ENCODE measurements at regions not wholly inside any gene's neighbourhood (a gene's known extent, or its start where the extent isn't known, plus 50 kb on each side); places are given as distances from the start of the nearest gene placed in this dataset.
"Not testable (repeated sequence)": the region's sequence is repeated elsewhere in the genome, so short reads cannot be mapped to it uniquely, and the experiment has no call there.

GRCh38 chr13:54536112-54536511 is 1507.5 kb downstream of the OLFM4 start:
- POLR2A ChIA-PET: no interaction called here
- H3K36me3 Mint-ChIP-seq: no peaks in the 10 kb centered on the region

GRCh38 chr13:54563286-54563685 is 1534.7 kb downstream of the OLFM4 start:
- H3K27ac Mint-ChIP-seq: no peak overlapping the region
- Histone ChIP-seq H3K4me3 (ENCODE audit: low read length) (no peak overlapping the region), H3K27me3 (ENCODE audit: insufficient read depth, low read length, poor library complexity, severe bottlenecking) (no peaks in the 10 kb centered on the region), H3K36me3 (ENCODE audit: insufficient read depth, low read length) (no peaks in the 10 kb centered on the region), H3K27ac (ENCODE audit: low read depth, low read length) (no peak overlapping the region), H3K4me1 (ENCODE audit: insufficient read depth, low read length) (no peaks in the 10 kb centered on the region), H3K9me3 (ENCODE audit: low read length) (no peaks in the 10 kb centered on the region)
- DNase-seq: no peak
- H3K36me3 Mint-ChIP-seq: no peaks in the 10 kb centered on the region
- POLR2A ChIA-PET: no interaction called here
- CTCF ChIA-PET: no interaction called here
- peaks cover 4 to 20% (median 8%) of the 10 kb centered on the region in 5 donors for H3K9me3 Mint-ChIP-seq
- H3K4me3 Mint-ChIP-seq: no peak overlapping the region
- no peaks in the 10 kb centered on the region for H3K27me3 Mint-ChIP-seq
- H3K4me1 Mint-ChIP-seq: no peaks in the 10 kb centered on the region

More at GRCh38 chr13:54536112-54536511, 1507.5 kb downstream of the OLFM4 start:
- Mint-ChIP-seq H3K27ac (no peak overlapping the region), H3K4me1 (no peaks in the 10 kb centered on the region), H3K9me3 (peaks cover 1 to 30% (median 8%) of the 10 kb centered on the region in 5 donors), H3K27me3 (no peaks in the 10 kb centered on the region), H3K4me3 (no peak overlapping the region)
- Histone ChIP-seq H3K36me3 (ENCODE audit: insufficient read depth, low read length) (no peaks in the 10 kb centered on the region), H3K27me3 (ENCODE audit: insufficient read depth, low read length, poor library complexity, severe bottlenecking) (no peaks in the 10 kb centered on the region), H3K4me1 (ENCODE audit: insufficient read depth, low read length) (no peaks in the 10 kb centered on the region), H3K27ac (ENCODE audit: low read depth, low read length) (no peak overlapping the region), H3K9me3 (ENCODE audit: low read length) (no peaks in the 10 kb centered on the region), H3K4me3 (ENCODE audit: low read length) (no peak overlapping the region)
- CTCF ChIA-PET: no interaction called here
- no peak for DNase-seq

GRCh38 chr13:54572037-54572436 is 1543.4 kb downstream of the OLFM4 start:
- H3K9me3 Mint-ChIP-seq: peaks cover 10 to 46% (median 14%) of the 10 kb centered on the region in 5 donors
- not testable (repeated sequence) for H3K4me3 Mint-ChIP-seq; H3K9me3 ChIP-seq (ENCODE audit: low read length)

GRCh38 chr13:54573186-54573585 is 1544.6 kb downstream of the OLFM4 start:
- Mint-ChIP-seq H3K4me3 (no peak overlapping the region), H3K4me1 (no peaks in the 10 kb centered on the region), H3K27ac (no peak overlapping the region), H3K9me3 (peaks cover 14 to 40% (median 16%) of the 10 kb centered on the region in 5 donors), H3K36me3 (no peaks in the 10 kb centered on the region), H3K27me3 (no peaks in the 10 kb centered on the region)
- Histone ChIP-seq H3K27ac (ENCODE audit: low read depth, low read length) (no peak overlapping the region), H3K36me3 (ENCODE audit: insufficient read depth, low read length) (no peaks in the 10 kb centered on the region), H3K9me3 (ENCODE audit: low read length) (no peaks in the 10 kb centered on the region), H3K27me3 (ENCODE audit: insufficient read depth, low read length, poor library complexity, severe bottlenecking) (no peaks in the 10 kb centered on the region), H3K4me3 (ENCODE audit: low read length) (no peak overlapping the region), H3K4me1 (ENCODE audit: insufficient read depth, low read length) (no peaks in the 10 kb centered on the region)
- CTCF ChIA-PET: no interaction called here
- POLR2A ChIA-PET: no interaction called here
- DNase-seq: no peak

More at GRCh38 chr13:54572037-54572436, 1543.4 kb downstream of the OLFM4 start:
- POLR2A ChIA-PET; H3K36me3 ChIP-seq (ENCODE audit: insufficient read depth, low read length); H3K27ac Mint-ChIP-seq; H3K27me3 ChIP-seq (ENCODE audit: insufficient read depth, low read length, poor library complexity, severe bottlenecking); CTCF ChIA-PET; H3K36me3 Mint-ChIP-seq; DNase-seq; H3K4me1 ChIP-seq (ENCODE audit: insufficient read depth, low read length); H3K27ac ChIP-seq (ENCODE audit: low read depth, low read length); H3K27me3 Mint-ChIP-seq; H3K4me3 ChIP-seq (ENCODE audit: low read length); H3K4me1 Mint-ChIP-seq: not testable (repeated sequence)

- Histone ChIP-seq H3K4me1 (ENCODE audit: insufficient read depth, low read length) (no peaks in the 10 kb centered on the region), H3K27me3 (ENCODE audit: insufficient read depth, low read length, poor library complexity, severe bottlenecking) (no peaks in the 10 kb centered on the region), H3K9me3 (ENCODE audit: low read length) (no peaks in the 10 kb centered on the region), H3K36me3 (ENCODE audit: insufficient read depth, low read length) (no peaks in the 10 kb centered on the region), H3K27ac (ENCODE audit: low read depth, low read length) (no peak overlapping the region), H3K4me3 (ENCODE audit: low read length) (no peak overlapping the region)
- no peak overlapping the region for H3K27ac Mint-ChIP-seq
- H3K4me3 Mint-ChIP-seq: no peak overlapping the region
- peaks cover 13 to 27% (median 14%) of the 10 kb centered on the region in 5 donors for H3K9me3 Mint-ChIP-seq
- no peaks in the 10 kb centered on the region for H3K27me3 Mint-ChIP-seq
- no peak for DNase-seq
- no peaks in the 10 kb centered on the region for H3K4me1 Mint-ChIP-seq
- no peaks in the 10 kb centered on the region for H3K36me3 Mint-ChIP-seq
- ChIA-PET POLR2A (no interaction called here), CTCF (no interaction called here)
Observed at GRCh38 chr13:54574791-54575190, 1546.2 kb downstream of the OLFM4 start.

- peaks cover 8 to 29% (median 11%) of the 10 kb centered on the region in 5 donors for H3K9me3 Mint-ChIP-seq
- H3K4me1 ChIP-seq (ENCODE audit: insufficient read depth, low read length): no peaks in the 10 kb centered on the region
- no peak overlapping the region for H3K27ac Mint-ChIP-seq
- no peaks in the 10 kb centered on the region for H3K36me3 ChIP-seq (ENCODE audit: insufficient read depth, low read length)
- CTCF ChIA-PET: no interaction called here
- H3K4me1 Mint-ChIP-seq: no peaks in the 10 kb centered on the region
- H3K9me3 ChIP-seq (ENCODE audit: low read length): no peaks in the 10 kb centered on the region
- no peaks in the 10 kb centered on the region for H3K27me3 Mint-ChIP-seq
- no peak overlapping the region for H3K27ac ChIP-seq (ENCODE audit: low read depth, low read length)
- no peak overlapping the region for H3K4me3 ChIP-seq (ENCODE audit: low read length)
- no peaks in the 10 kb centered on the region for H3K36me3 Mint-ChIP-seq
- no peak for DNase-seq
- no peaks in the 10 kb centered on the region for H3K27me3 ChIP-seq (ENCODE audit: insufficient read depth, low read length, poor library complexity, severe bottlenecking)
- POLR2A ChIA-PET: no interaction called here
- H3K4me3 Mint-ChIP-seq: no peak overlapping the region
Observed at GRCh38 chr13:54591540-54591939, 1562.9 kb downstream of the OLFM4 start.

- DNase-seq: no peak
- H3K4me3 ChIP-seq (ENCODE audit: low read length): no peak overlapping the region
- H3K4me1 ChIP-seq (ENCODE audit: insufficient read depth, low read length): no peaks in the 10 kb centered on the region
- H3K27ac ChIP-seq (ENCODE audit: low read depth, low read length): no peak overlapping the region
- H3K9me3 Mint-ChIP-seq: peaks cover 8 to 31% (median 11%) of the 10 kb centered on the region in 5 donors
- H3K27ac Mint-ChIP-seq: no peak overlapping the region
- CTCF ChIA-PET: no interaction called here
- H3K36me3 ChIP-seq (ENCODE audit: insufficient read depth, low read length): no peaks in the 10 kb centered on the region
- H3K9me3 ChIP-seq (ENCODE audit: low read length): no peaks in the 10 kb centered on the region
- H3K4me1 Mint-ChIP-seq: no peaks in the 10 kb centered on the region
- H3K27me3 ChIP-seq (ENCODE audit: insufficient read depth, low read length, poor library complexity, severe bottlenecking): no peaks in the 10 kb centered on the region
- H3K36me3 Mint-ChIP-seq: no peaks in the 10 kb centered on the region
- H3K27me3 Mint-ChIP-seq: no peaks in the 10 kb centered on the region
- no peak overlapping the region for H3K4me3 Mint-ChIP-seq
- POLR2A ChIA-PET: no interaction called here
Observed at GRCh38 chr13:54592201-54592600, 1563.6 kb downstream of the OLFM4 start.

GRCh38 chr13:54593504-54593903 is 1564.9 kb downstream of the OLFM4 start:
- H3K36me3 Mint-ChIP-seq: no peaks in the 10 kb centered on the region
- peaks cover 8 to 32% (median 11%) of the 10 kb centered on the region in 5 donors for H3K9me3 Mint-ChIP-seq
- H3K27me3 Mint-ChIP-seq: no peaks in the 10 kb centered on the region
- no peaks in the 10 kb centered on the region for H3K4me1 Mint-ChIP-seq
- Histone ChIP-seq H3K27ac (ENCODE audit: low read depth, low read length) (no peak overlapping the region), H3K4me1 (ENCODE audit: insufficient read depth, low read length) (no peaks in the 10 kb centered on the region), H3K4me3 (ENCODE audit: low read length) (no peak overlapping the region), H3K9me3 (ENCODE audit: low read length) (no peaks in the 10 kb centered on the region), H3K36me3 (ENCODE audit: insufficient read depth, low read length) (no peaks in the 10 kb centered on the region), H3K27me3 (ENCODE audit: insufficient read depth, low read length, poor library complexity, severe bottlenecking) (no peaks in the 10 kb centered on the region)
- no peak for DNase-seq
- H3K4me3 Mint-ChIP-seq: no peak overlapping the region
- no peak overlapping the region for H3K27ac Mint-ChIP-seq
- POLR2A ChIA-PET: no interaction called here
- CTCF ChIA-PET: no interaction called here

GRCh38 chr13:54597540-54598088 is 1569.0 kb downstream of the OLFM4 start:
- Histone ChIP-seq H3K4me3 (ENCODE audit: low read length) (no peak overlapping the region), H3K9me3 (ENCODE audit: low read length) (no peaks in the 10 kb centered on the region), H3K27ac (ENCODE audit: low read depth, low read length) (no peak overlapping the region), H3K27me3 (ENCODE audit: insufficient read depth, low read length, poor library complexity, severe bottlenecking) (no peaks in the 10 kb centered on the region), H3K4me1 (ENCODE audit: insufficient read depth, low read length) (no peaks in the 10 kb centered on the region), H3K36me3 (ENCODE audit: insufficient read depth, low read length) (no peaks in the 10 kb centered on the region)
- Mint-ChIP-seq H3K4me3 (no peak overlapping the region), H3K27ac (no peak overlapping the region), H3K4me1 (no peaks in the 10 kb centered on the region), H3K27me3 (no peaks in the 10 kb centered on the region), H3K36me3 (no peaks in the 10 kb centered on the region), H3K9me3 (peaks cover 14 to 38% (median 18%) of the 10 kb centered on the region in 5 donors)
- ChIA-PET CTCF (no interaction called here), POLR2A (no interaction called here)
- no peak for DNase-seq

Data from CD8-positive, alpha-beta memory T cell (primary cell).